ENCODE measurements at regions not wholly inside any gene's neighbourhood (a gene's known extent, or its start where the extent isn't known, plus 50 kb on each side); places are given as distances from the start of the nearest gene placed in this dataset.

GRCh38 chrX:25928316-25928715 is 209.8 kb upstream of the MAGEB18 start:
- Histone ChIP-seq H3K9me3 (no peaks in the 10 kb centered on the region), H3K36me3 (no peaks in the 10 kb centered on the region), H3K4me1 (no peaks in the 10 kb centered on the region), H3K27ac (no peak overlapping the region), H3K27me3 (no peaks in the 10 kb centered on the region), H3K4me3 (no peak overlapping the region)
- TF ChIP-seq CTCF (IDR thresholded peaks at IDR 0.05): no peak
- no peak for TF ChIP-seq EP300 (IDR thresholded peaks at IDR 0.05)
- no peak for TF ChIP-seq POLR2A (IDR thresholded peaks at IDR 0.05)
- TF ChIP-seq POLR2AphosphoS5 (IDR thresholded peaks at IDR 0.05): no peak
- no peak for DNase-seq
- WGBS, 5 donors: 51 to 88% (median 80%) methylated on average over 3 to 5 of the region's 5 CpGs
- intact Hi-C loops (cut with DNase I; ENCODE audit: low total_unique reads): no loop called here

GRCh38 chrX:25941087-25941486 is 197.1 kb upstream of the MAGEB18 start:
- H3K9me3 ChIP-seq: peaks cover 0 to 2% (median 0%) of the 10 kb centered on the region in 4 donors
- TF ChIP-seq EP300 (IDR thresholded peaks at IDR 0.05) (no peak), POLR2A (IDR thresholded peaks at IDR 0.05) (no peak), CTCF (IDR thresholded peaks at IDR 0.05) (no peak), POLR2AphosphoS5 (IDR thresholded peaks at IDR 0.05) (no peak)
- DNase-seq: no peak
- 33 to 83% (median 43%) methylated on average over 2 of the region's 2 CpGs for WGBS, 5 donors
- no peaks in the 10 kb centered on the region for H3K36me3 ChIP-seq
- H3K4me3 ChIP-seq: no peak overlapping the region
- no peaks in the 10 kb centered on the region for H3K4me1 ChIP-seq
- no peaks in the 10 kb centered on the region for H3K27me3 ChIP-seq
- H3K27ac ChIP-seq: no peak overlapping the region
- intact Hi-C loops (cut with DNase I; ENCODE audit: low total_unique reads): no loop called here

GRCh38 chrX:25941559-25942250 is 196.4 kb upstream of the MAGEB18 start:
- Histone ChIP-seq H3K36me3 (no peaks in the 10 kb centered on the region), H3K4me3 (no peak overlapping the region), H3K4me1 (no peaks in the 10 kb centered on the region), H3K27me3 (no peaks in the 10 kb centered on the region), H3K27ac (no peak overlapping the region), H3K9me3 (peaks cover 0 to 6% (median 0%) of the 10 kb centered on the region in 4 donors)
- intact Hi-C loops (cut with DNase I; ENCODE audit: low total_unique reads): no loop called here
- DNase-seq: no peak
- 59 to 68% (median 65%) methylated on average over 4 of the region's 4 CpGs for WGBS, 5 donors
- TF ChIP-seq POLR2AphosphoS5 (IDR thresholded peaks at IDR 0.05) (no peak), POLR2A (IDR thresholded peaks at IDR 0.05) (no peak), EP300 (IDR thresholded peaks at IDR 0.05) (no peak), CTCF (IDR thresholded peaks at IDR 0.05) (no peak)

GRCh38 chrX:25968920-25969319 is 169.2 kb upstream of the MAGEB18 start:
- no peaks in the 10 kb centered on the region for H3K36me3 ChIP-seq
- H3K27ac ChIP-seq: no peak overlapping the region
- no peak for TF ChIP-seq CTCF (IDR thresholded peaks at IDR 0.05)
- no peak for TF ChIP-seq EP300 (IDR thresholded peaks at IDR 0.05)
- TF ChIP-seq POLR2A (IDR thresholded peaks at IDR 0.05): no peak
- no peak for TF ChIP-seq POLR2AphosphoS5 (IDR thresholded peaks at IDR 0.05)
- intact Hi-C loops (cut with DNase I; ENCODE audit: low total_unique reads): no loop called here
- WGBS, 5 donors: 35 to 47% (median 45%) methylated on average over 10 to 12 of the region's 12 CpGs
- peaks cover 0 to 15% (median 4%) of the 10 kb centered on the region in 4 donors for H3K9me3 ChIP-seq
- no peaks in the 10 kb centered on the region for H3K27me3 ChIP-seq
- no peak overlapping the region for H3K4me3 ChIP-seq
- no peak for DNase-seq
- H3K4me1 ChIP-seq: no peaks in the 10 kb centered on the region

All from stomach (tissue), 8 donors.